ENCODE measurements at regions not wholly inside any gene's neighbourhood (a gene's known extent, or its start where the extent isn't known, plus 50 kb on each side); places are given as distances from the start of the nearest gene placed in this dataset.

DNA sequence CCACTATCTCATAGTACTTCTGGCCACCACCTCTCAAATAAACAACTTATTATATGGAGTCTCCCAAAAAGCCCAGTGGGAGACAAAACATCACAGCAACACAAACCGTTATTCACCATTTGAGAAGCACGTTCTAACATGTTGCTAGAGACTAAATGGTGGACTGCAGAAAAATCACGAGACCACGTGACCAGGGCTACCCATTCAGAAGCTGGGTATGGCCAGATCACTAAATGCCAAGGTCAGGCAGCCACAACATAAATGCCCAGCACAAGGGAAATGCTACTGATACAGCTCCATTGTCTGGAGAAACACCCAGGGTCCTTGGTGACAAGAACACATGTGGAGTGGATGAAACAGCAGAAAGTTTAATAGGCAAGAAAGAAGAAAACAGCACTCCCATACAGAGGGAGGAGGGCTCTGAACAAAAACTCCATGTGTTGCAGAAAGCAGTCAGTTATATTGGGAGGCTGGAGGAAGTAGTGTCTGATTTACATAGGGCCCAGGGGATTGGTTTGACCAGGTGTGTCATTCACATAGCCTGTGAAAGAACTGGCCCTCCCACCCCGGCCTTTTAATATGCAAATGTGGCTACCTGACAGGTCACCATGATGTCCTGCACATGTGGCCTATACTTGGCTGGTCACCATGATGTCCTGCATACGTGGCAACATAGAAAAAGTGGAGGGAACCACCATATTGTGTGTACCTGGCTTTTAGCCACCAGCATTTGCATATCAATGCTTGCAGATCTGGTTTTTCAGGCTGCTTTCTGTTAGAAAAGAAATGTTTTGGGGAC lies 97.2 kb downstream of the TRIM36 start:
- no peak for DNase-seq (ENCODE audit: low spot score)

GRCh38 chr5:115070737-115071136 lies 99.0 kb downstream of the TRIM36 start:
- no peak for DNase-seq (ENCODE audit: low spot score)

- peak; percentile 45 for DNase-seq (ENCODE audit: low spot score)
These were observed 100.4 kb downstream of the TRIM36 start for GRCh38 chr5:115069087-115069968.

DNA sequence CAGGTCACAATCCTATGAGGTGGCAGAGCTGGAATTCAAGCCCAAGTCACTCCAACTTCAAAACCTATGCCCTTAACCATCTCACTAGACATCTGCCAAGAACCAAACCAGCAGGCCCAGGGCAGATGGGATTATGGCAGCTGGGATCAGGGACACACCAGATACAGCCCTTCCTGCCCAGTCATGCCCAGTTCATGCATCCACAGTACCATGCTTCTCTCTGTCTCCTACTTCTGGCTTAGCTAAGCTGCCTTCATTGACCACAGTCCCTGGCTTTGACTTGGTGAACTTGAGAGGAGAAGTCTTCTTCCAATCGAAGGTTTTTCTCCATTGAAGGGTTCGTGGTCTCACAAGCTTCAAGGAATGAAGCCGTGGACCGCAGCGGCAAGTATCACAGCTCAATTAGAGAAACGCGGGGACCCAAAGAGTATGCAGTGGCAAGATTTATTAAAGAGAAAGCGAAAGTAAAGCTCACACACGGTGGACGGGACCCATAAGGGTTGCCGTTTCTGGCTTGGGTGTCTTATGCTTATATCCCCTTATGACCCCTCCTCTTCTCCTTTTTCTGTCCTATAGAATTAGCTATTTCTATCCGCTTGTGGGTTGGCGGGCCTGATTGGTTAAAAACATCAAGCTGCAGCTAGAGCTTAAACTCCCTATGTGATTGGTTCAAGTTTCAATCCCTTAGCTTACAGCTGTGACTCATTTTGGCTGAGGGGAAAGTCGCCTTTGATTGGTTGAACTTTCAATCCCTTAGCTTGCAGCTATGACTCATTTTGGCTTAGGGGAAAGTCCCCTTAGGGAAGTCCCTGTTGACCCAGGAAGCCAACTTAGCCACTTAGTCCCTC lies 101.2 kb downstream of the TRIM36 start:
- DNase-seq (ENCODE audit: low spot score), result no peak

- peak; percentile 7 for DNase-seq (ENCODE audit: low spot score)
These were observed 105.3 kb downstream of the TRIM36 start for GRCh38 chr5:115064380-115064779.

GRCh38 chr5:115054387-115054951 lies 115.2 kb downstream of the TRIM36 start:
- no peak for DNase-seq (ENCODE audit: low spot score)

- DNase-seq (ENCODE audit: low spot score), result no peak
These were observed 116.8 kb downstream of the TRIM36 start for GRCh38 chr5:115052948-115053347.

- DNase-seq (ENCODE audit: low spot score), result no peak
These were observed 118.8 kb downstream of the TRIM36 start for GRCh38 chr5:115050866-115051265.

- DNase-seq (ENCODE audit: low spot score), result peak; percentile 37
These were observed 135.8 kb downstream of the TRIM36 start for GRCh38 chr5:115033861-115034260.

DNA sequence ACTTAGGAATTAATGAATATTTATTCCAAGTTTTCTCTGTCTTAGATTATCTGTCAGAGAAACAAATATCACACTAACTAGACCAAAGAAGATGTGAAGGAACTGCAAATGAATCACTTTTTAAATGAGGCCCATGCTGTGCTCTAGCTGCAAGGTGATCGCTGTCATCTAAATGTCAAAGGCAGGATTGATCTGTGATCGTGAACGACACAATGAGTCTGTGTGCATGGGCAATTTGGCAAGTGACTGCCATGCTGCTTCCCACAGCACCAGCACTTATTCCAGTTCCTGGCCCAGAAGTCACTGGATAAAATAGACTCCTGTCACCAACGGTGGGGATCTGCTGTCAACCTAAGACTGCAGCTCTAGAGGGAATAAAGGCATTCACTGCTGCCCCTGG lies 141.2 kb downstream of the TRIM36 start:
- no peak for DNase-seq (ENCODE audit: low spot score)

DNA sequence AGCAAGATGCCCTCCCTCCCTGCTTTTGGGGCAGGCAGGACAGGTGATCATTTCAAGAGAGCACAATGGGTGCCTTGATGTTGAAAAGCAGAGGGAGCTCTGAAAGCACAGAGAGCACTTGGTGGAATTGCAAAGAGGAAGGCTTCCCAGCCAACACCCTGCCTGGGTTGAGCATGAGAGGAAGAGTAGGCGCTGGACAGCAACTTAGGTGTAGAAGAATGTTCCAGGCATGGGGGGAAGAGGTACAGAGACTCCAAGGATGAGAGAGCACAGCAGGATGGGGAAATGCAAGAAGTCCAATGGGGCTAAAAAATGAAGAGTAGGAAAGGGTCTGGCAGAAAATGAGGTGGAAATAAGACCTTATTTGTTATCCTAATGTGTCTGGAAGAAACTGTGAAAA lies 144.8 kb downstream of the TRIM36 start:
- DNase-seq (ENCODE audit: low spot score), result no peak

- DNase-seq (ENCODE audit: low spot score), result no peak
These were observed 147.4 kb downstream of the TRIM36 start for GRCh38 chr5:115022303-115022702.

DNA sequence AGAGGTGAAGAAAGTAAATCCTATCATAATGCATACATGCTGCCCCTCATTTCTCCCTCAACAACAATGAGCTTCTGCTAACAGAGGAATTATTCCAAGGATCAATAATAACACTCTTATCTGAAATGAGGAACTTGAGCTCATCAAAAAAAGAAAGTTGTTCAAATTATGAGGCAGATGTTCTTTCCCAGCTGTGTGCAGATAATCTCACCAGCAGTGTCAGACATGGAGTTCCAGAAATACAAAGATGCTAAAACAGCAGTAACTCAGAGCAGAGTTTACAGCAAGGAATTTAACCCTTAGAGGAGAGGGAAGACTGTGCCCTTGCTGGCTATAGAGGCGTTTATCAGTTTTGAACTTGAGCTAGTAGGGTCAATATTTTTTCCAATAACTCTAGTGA lies 153.1 kb downstream of the TRIM36 start:
- no peak for DNase-seq (ENCODE audit: low spot score)

DNA sequence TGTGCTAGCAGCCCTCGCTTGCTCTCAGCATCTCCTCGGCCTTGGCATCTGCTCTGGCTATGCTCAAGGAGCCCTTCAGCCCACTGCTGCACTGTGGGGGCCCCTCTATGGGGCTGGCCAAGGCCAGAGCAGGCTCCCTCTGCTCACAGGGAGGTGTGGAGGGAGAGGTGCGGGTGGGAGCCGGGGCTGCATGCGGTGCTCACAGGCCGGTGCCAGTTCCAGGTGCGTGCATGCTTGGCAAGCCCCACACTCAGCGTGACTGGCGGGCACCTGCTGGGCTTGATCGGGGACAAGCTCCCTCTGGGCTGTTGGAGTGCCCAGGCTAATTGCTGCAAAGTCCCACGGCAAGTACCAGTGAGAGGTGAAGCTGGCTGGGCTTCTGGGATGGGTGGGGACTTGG lies 170.5 kb downstream of the TRIM36 start:
- no peak for DNase-seq (ENCODE audit: low spot score)

GRCh38 chr5:114989512-114989911 lies 180.2 kb downstream of the TRIM36 start:
- no peak for DNase-seq (ENCODE audit: low spot score)

DNA sequence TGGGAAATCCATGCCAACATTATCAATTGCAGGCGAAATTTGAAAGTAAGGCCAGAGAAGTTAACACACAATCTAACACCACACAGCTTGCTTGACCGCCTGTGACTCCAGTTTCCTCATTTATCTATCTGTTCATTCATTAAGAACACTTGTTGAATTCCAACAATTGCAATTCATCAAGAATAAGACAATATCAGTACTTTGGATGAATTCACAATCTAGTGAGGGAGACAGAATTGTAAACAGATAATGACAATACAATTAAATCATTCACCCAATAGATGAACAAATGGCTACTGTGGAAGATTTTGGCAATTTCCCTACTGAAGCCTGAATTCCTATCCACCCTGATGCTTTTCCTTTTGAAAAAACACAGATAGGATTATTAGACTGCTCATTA lies 181.6 kb downstream of the TRIM36 start:
- peak; percentile 60 for DNase-seq (ENCODE audit: low spot score)

DNA sequence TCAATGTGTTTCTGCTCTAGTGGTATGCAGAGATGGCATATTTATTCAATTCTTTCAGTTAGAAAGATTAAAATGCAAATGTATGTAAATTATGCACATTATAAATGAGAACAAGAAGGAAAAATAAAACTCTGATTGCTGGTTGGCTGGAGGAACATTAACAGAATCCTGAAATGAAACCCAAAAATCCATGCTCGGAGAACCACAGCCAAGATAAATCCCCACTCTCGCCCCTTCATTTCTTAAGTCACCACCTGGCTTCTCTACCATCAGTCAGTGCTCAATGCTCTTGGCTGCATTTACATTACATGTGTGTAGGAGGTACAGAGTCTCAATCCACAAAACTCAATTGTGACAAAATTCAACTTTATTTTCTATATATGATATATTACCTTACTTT lies 184.9 kb downstream of the TRIM36 start:
- no peak for DNase-seq (ENCODE audit: low spot score)

GRCh38 chr5:114981111-114981510 lies 188.6 kb downstream of the TRIM36 start:
- no peak for DNase-seq (ENCODE audit: low spot score)

GRCh38 chr5:114977979-114978573 lies 191.6 kb downstream of the TRIM36 start:
- no peak for DNase-seq (ENCODE audit: low spot score)

- no peak for DNase-seq (ENCODE audit: low spot score)
These were observed 200.2 kb downstream of the TRIM36 start for GRCh38 chr5:114969482-114969881.

DNA sequence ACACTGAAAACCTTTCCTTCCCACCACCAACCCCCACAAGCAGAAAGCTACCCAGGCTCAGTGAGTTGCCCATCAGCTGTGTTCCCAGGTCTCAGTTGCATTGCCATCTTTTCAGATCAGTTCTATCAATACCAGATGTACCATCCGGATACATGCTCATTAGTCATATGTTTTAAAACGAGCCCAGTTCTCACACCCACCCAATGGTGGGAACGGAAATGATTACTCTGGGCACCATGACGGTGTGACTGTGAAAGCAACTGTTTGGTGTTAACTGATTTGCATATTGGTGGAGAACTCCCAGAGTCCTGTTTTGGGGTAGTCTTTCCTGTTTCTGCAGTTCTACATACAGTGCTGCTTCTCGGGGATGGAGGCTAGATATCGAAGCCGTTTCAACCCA lies 212.3 kb downstream of the TRIM36 start:
- DNase-seq (ENCODE audit: low spot score), result no peak

GRCh38 chr5:114953565-114953964 lies 216.1 kb downstream of the TRIM36 start:
- DNase-seq (ENCODE audit: low spot score), result no peak
